ENCODE measurements at regions not wholly inside any gene's neighbourhood (a gene's known extent, or its start where the extent isn't known, plus 50 kb on each side); places are given as distances from the start of the nearest gene placed in this dataset.

- H3K27ac ChIP-seq = no peak overlapping the region
- CTCF ChIA-PET = no interaction called here
- no peaks in the 10 kb centered on the region for H3K9me3 ChIP-seq
- 11% methylated on average over 2 of the region's 2 CpGs for WGBS (ENCODE audit: missing lambda C conversion rate)
- TF ChIP-seq MAZ (IDR thresholded peaks at IDR 0.05; ENCODE audit: borderline replicate concordance, low read depth, low read length) (no peak), SMC3 (IDR thresholded peaks at IDR 0.05) (no peak), SREBF2 (IDR thresholded peaks at IDR 0.05) (no peak), FOSB (CRISPR knock-in tag; IDR thresholded peaks at IDR 0.05) (no peak), CBX2 (IDR thresholded peaks at IDR 0.05; ENCODE audit: borderline replicate concordance, low read depth) (no peak), ZFP36 (IDR thresholded peaks at IDR 0.05; ENCODE audit: borderline replicate concordance, partially characterized antibody) (no peak), NPAS2 (CRISPR knock-in tag; IDR thresholded peaks at IDR 0.05; ENCODE audit: borderline replicate concordance) (no peak), CHD4 (IDR thresholded peaks at IDR 0.05; ENCODE audit: borderline replicate concordance) (no peak), POLR2AphosphoS2 (conservative IDR thresholded peaks at IDR 0.05; ENCODE audit: low read length) (no peak)
- TF ChIP-seq, protein P1, sequence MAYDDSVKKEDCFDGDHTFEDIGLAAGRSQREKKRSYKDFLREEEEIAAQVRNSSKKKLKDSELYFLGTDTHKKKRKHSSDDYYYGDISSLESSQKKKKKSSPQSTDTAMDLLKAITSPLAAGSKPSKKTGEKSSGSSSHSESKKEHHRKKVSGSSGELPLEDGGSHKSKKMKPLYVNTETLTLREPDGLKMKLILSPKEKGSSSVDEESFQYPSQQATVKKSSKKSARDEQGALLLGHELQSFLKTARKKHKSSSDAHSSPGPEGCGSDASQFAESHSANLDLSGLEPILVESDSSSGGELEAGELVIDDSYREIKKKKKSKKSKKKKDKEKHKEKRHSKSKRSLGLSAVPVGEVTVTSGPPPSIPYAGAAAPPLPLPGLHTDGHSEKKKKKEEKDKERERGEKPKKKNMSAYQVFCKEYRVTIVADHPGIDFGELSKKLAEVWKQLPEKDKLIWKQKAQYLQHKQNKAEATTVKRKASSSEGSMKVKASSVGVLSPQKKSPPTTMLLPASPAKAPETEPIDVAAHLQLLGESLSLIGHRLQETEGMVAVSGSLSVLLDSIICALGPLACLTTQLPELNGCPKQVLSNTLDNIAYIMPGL (CRISPR knock-in tag; IDR thresholded peaks at IDR 0.05; ENCODE audit: borderline replicate concordance) = no peak
- TF ChIP-seq, protein P2, sequence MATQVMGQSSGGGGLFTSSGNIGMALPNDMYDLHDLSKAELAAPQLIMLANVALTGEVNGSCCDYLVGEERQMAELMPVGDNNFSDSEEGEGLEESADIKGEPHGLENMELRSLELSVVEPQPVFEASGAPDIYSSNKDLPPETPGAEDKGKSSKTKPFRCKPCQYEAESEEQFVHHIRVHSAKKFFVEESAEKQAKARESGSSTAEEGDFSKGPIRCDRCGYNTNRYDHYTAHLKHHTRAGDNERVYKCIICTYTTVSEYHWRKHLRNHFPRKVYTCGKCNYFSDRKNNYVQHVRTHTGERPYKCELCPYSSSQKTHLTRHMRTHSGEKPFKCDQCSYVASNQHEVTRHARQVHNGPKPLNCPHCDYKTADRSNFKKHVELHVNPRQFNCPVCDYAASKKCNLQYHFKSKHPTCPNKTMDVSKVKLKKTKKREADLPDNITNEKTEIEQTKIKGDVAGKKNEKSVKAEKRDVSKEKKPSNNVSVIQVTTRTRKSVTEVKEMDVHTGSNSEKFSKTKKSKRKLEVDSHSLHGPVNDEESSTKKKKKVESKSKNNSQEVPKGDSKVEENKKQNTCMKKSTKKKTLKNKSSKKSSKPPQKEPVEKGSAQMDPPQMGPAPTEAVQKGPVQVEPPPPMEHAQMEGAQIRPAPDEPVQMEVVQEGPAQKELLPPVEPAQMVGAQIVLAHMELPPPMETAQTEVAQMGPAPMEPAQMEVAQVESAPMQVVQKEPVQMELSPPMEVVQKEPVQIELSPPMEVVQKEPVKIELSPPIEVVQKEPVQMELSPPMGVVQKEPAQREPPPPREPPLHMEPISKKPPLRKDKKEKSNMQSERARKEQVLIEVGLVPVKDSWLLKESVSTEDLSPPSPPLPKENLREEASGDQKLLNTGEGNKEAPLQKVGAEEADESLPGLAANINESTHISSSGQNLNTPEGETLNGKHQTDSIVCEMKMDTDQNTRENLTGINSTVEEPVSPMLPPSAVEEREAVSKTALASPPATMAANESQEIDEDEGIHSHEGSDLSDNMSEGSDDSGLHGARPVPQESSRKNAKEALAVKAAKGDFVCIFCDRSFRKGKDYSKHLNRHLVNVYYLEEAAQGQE (IDR thresholded peaks at IDR 0.05) = no peak
- no peaks in the 10 kb centered on the region for H3K4me1 ChIP-seq
- H3K4me2 ChIP-seq = no peak overlapping the region
- ATAC-seq (no peak), FAIRE-seq (no peak), DNase-seq (ENCODE audit: low read depth in 1 of 2, low spot score in 1 of 2) (no peak)
- POLR2A ChIA-PET = no interaction called here
- H3K4me3 ChIP-seq = no peak overlapping the region
Measured at GRCh38 chr3:88940296-88940695, 167.1 kb upstream of the EPHA3 start.

- DNase-seq (ENCODE audit: low read depth in 1 of 2, low spot score in 1 of 2) = no peak
- TF ChIP-seq POLR2A (IDR thresholded peaks at IDR 0.05; ENCODE audit: low read length) (no peak), POLR2AphosphoS2 (conservative IDR thresholded peaks at IDR 0.05; ENCODE audit: low read length) (no peak), BHLHE40 (IDR thresholded peaks at IDR 0.05; ENCODE audit: low read depth, low read length) (no peak), MYC (IDR thresholded peaks at IDR 0.05; ENCODE audit: borderline replicate concordance, low read length) (no peak), RFX5 (IDR thresholded peaks at IDR 0.05) (no peak), EHMT2 (IDR thresholded peaks at IDR 0.05; ENCODE audit: low read depth) (no peak), ZSCAN20 (CRISPR knock-in tag; IDR thresholded peaks at IDR 0.05) (no peak), JUN (IDR thresholded peaks at IDR 0.05) (no peak), RNF2 (IDR thresholded peaks at IDR 0.05; ENCODE audit: borderline replicate concordance, low read depth) (no peak), RAD21 (conservative IDR thresholded peaks at IDR 0.05 in 1 of 2, IDR thresholded peaks at IDR 0.05 in 1 of 2) (no peak), FOXS1 (CRISPR knock-in tag; IDR thresholded peaks at IDR 0.05) (no peak), GATA3 (IDR thresholded peaks at IDR 0.05; ENCODE audit: borderline replicate concordance) (no peak), CBX2 (IDR thresholded peaks at IDR 0.05; ENCODE audit: borderline replicate concordance, low read depth) (no peak), PHF8 (IDR thresholded peaks at IDR 0.05; ENCODE audit: borderline replicate concordance, low read depth) (no peak), NFE2L2 (conservative IDR thresholded peaks at IDR 0.05; ENCODE audit: low read length) (no peak), MAZ (IDR thresholded peaks at IDR 0.05; ENCODE audit: borderline replicate concordance, low read depth, low read length) (no peak), ESRRA (IDR thresholded peaks at IDR 0.05; ENCODE audit: borderline replicate concordance, low read length) (no peak)
- TF ChIP-seq, protein P3, sequence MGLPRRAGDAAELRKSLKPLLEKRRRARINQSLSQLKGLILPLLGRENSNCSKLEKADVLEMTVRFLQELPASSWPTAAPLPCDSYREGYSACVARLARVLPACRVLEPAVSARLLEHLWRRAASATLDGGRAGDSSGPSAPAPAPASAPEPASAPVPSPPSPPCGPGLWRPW (IDR thresholded peaks at IDR 0.05) = no peak
- TF ChIP-seq, protein P4, sequence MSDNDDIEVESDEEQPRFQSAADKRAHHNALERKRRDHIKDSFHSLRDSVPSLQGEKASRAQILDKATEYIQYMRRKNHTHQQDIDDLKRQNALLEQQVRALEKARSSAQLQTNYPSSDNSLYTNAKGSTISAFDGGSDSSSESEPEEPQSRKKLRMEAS (IDR thresholded peaks at IDR 0.05) = no peak
- POLR2A ChIA-PET = no interaction called here
- 30% methylated on average over 2 of the region's 2 CpGs for WGBS (ENCODE audit: missing lambda C conversion rate)
- CTCF ChIA-PET = no interaction called here
- no peak overlapping the region for H3K4me3 ChIP-seq
- H3K27ac ChIP-seq = no peak overlapping the region
- no peaks in the 10 kb centered on the region for H3K9me3 ChIP-seq
- ATAC-seq = no peak
- H3K4me2 ChIP-seq = no peak overlapping the region
- H3K4me1 ChIP-seq = no peaks in the 10 kb centered on the region
- FAIRE-seq = no peak
Measured at GRCh38 chr3:88947013-88947412, 160.4 kb upstream of the EPHA3 start.
